Activated CD8-positive, alpha-beta memory T cell treated with anti-CD3 and anti-CD28 coated beads, Interleukin-2, amount 50 U/mL, for 1 hour (primary cell): ENCODE measurements at regions not wholly inside any gene's neighbourhood (a gene's known extent, or its start where the extent isn't known, plus 50 kb on each side); places are given as distances from the start of the nearest gene placed in this dataset.
"Not testable (repeated sequence)": the region's sequence is repeated elsewhere in the genome, so short reads cannot be mapped to it uniquely, and the experiment has no call there.

Experiments used
- DNase-seq: peaks from one replicate; pipeline ENCODE4 v3.0.0-alpha.2; 2020; ENCODE audit errors: extremely low read depth

- no peak for DNase-seq
Observed at GRCh38 chr22:25487508-25487907, 77.0 kb upstream of the GRK3 start.

DNA sequence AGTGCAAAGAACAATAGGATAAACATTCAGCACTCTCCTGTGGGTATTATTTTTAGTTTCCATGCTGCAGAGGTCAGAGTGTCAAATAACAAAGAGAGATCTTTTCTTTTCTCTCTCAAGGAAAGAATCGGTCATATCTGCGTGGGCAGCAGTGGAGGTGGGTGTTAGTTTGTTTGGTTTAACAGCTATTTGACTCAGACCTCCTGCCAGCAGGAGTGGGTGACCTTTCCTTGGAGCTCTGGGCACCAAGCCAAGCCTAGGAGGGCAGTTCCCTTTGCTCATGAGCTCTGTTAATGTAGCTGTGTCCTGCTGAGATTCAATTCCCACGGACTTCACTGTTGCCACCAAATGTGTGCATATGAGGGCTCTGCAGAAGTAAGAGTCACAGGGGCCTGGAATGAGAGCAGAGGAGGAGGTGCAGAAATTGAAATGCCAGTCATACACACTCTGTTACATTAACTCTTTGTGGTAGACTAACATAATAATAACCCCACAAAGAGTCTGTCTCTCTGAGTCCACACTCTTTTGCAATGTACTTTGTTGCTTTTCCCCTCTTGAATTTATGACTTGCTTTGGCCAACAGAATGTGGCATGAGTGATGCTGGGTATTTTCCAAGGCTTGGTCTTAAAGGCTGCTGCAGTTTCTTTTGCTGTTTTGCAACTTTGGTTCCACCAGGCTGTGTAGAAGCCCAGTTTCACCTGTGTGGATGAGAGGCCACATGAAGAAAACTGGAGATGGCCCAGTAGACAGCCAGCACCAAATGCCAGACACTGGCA is 76.0 kb upstream of the GRK3 start:
- no peak for DNase-seq

DNA sequence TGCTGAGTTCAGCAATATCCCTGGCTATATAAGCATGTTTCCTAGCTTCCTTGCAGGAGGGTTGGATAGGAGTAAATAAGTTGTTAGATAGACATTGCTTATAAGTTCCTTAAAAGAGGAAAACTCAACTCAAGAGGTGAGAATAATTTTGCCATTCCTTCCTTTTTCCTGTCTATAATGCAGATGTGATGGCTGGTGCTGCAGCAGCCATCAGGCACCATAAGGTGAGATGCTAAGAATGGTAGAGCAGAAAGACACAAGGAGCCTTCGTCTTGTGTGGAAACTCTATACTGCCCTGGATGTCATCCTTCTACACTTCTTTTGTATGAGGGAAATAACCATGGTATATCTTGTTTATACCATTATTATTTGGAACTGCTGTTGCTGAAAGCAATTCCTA is 74.5 kb upstream of the GRK3 start:
- DNase-seq, result no peak

DNA sequence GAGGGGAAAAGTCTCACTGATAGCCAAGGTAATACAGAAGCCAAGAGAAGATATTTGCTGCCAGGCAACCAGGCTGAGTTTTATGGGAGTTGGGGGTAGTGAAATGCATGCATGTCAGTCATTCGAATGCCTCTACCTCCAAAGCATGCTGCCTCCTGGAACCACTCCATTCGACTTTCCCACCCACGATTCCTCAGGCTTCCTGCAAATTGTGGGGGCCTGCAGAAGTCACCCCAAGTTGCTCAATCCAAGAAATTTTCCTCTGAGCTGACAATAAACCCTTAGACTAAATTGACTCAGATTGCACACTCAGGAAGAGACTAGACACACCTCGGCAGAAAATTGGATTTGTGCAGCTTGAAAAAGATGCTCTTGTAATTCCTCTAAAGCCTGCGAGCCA is 73.6 kb upstream of the GRK3 start:
- no peak for DNase-seq

GRCh38 chr22:25492162-25492561 is 72.3 kb upstream of the GRK3 start:
- DNase-seq, result no peak

DNA sequence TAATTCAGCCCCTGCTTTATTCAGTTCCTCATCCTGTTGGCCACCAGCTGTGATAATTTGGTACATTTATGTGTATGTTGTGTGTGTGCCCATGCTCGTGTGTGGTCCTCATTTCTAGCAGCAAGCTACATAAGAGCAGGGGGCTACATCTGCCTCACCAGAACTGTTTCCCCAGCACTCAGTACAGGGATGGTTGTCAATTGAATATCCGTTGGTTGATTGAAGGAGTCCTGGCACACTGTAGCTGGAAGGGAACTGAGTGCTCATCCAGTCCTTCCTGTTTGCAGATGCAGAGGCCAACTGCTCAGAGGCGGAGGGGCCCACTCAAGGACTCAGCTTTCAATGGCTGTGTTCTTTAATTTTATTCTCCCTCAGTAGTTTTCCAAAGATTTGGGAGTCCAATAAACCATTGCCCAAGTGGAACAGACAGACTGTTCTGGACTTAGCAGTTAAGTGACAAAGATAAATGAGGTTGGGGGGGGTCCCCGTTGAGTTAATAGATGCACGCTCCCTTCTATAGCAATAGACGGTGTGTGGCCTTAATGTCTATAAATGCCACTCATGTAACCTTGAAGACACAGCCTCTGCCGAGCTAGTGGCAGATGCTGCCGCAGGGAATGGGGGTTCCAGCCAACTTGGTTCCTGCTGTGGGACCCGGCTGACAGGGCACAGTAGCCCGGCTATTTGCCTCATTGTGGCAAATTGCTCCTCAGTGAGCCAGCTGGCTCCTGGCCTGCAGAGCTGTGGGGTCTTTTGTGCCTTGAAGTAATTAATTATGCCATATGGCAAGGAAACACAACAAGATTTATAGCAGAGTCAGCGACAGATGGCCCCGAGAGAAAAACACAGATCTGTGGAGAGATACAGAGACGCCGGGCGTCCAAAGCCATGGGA is 71.4 kb upstream of the GRK3 start:
- no peak for DNase-seq

- DNase-seq, result no peak
Observed at GRCh38 chr22:25493794-25494193, 70.7 kb upstream of the GRK3 start.

DNA sequence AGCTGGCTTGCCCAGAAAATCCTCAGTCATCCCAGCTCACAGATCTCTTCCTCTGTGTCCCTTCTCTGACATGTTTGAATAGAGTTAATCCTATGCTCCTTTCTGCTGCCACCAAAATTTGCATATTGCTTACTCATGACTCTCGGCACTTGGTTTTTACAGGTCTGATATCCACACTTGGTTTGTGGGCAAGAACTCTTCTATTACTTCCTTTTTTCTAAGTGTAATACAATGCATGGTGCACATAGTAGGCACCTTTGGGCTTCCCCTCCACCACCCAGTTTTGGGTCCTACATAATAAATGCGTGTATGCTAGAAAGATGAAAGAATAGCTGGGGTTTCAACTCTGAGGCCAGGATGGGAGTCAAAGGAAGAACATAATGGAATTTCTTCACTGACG is 69.7 kb upstream of the GRK3 start:
- no peak for DNase-seq

DNA sequence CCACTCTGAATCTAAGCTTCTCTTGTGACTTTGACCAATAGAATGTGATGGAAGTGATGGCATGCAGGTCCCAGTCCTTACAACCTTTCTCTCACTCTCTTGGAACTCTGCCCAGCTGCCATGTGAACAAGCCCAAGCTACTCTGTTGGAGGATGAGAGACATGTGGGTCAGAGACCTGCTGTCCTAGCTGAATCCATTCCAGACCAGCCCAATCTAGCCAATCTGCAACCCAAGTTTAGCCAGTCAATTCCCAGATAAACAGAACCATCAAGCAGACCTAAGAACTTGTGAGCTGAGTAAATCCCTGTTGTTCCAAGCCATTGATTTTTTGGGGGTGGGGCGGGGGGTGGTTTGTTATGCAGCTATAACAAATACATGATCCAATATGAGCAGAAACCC is 69.2 kb upstream of the GRK3 start:
- DNase-seq, result no peak

- no peak for DNase-seq
Observed at GRCh38 chr22:25496396-25497064, 67.9 kb upstream of the GRK3 start.

- no peak for DNase-seq
Observed at GRCh38 chr22:25497181-25497641, 67.3 kb upstream of the GRK3 start.

- no peak for DNase-seq
Observed at GRCh38 chr22:25497716-25498115, 66.8 kb upstream of the GRK3 start.

DNA sequence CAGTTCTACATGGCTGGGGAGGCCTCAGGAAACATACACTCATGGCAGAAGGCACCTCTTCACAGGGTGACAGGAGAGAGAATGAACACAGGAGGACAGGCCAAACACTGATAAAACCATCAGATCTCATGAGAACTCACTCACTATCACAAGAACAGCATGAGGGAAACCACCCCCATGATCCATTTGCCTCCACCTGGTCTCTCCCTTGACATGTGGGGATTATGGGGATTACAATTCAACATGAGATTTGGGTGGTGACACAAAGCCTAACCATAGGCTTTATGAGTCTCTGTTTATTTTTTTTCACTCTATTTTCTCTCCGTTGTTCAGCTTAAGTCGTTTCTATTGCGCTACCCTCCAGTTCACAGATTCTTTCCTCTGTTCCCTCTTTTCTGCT is 63.8 kb upstream of the GRK3 start:
- DNase-seq, result not testable (repeated sequence)

DNA sequence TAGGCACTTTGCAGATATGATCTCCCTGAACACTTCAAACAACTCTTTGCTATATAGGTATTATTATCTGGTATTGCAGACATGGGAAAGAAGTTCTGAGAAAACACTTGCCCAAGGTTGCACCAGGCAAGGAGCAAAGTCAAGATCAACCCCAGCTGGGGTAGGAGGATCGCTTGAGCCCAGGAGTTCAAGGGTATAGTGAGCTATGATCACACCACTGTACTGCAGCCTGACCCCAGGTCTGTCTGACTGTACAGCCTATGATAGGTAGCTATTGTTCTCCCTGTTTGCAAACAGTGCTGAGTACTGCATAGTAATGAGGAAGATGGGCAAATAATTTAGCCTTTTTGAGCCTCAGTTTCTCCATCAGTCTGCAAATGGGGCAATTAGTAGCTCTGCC is 60.5 kb upstream of the GRK3 start:
- not testable (repeated sequence) for DNase-seq

GRCh38 chr22:25508161-25508560 is 56.3 kb upstream of the GRK3 start:
- no peak for DNase-seq

DNA sequence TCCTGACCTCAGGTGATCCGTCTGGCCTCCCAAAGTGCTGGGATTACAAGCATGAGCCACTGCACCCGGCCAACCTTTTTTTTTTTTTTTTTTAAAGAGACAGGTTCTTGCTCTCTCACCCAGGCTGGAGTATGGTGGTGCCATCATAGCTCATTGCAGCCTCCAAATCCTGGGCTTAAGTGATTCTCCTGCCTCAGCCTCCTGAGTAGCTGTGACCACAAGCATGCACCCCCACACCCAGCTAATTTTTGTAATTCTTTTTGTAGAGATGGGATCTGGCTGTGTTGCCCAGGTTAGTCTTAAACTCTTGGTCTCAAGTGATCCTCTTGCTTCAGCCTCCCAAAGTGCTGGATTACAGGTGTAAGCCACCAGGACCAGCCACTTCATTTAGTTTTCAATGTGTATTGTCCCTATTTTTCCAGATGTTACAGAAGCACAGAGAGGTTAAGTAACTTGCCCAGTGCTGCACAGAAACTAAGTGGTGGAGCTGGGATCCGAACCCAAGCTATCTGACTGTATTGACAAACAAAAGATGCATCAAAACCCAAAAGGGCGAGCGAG is 55.6 kb upstream of the GRK3 start:
- no peak for DNase-seq

DNA sequence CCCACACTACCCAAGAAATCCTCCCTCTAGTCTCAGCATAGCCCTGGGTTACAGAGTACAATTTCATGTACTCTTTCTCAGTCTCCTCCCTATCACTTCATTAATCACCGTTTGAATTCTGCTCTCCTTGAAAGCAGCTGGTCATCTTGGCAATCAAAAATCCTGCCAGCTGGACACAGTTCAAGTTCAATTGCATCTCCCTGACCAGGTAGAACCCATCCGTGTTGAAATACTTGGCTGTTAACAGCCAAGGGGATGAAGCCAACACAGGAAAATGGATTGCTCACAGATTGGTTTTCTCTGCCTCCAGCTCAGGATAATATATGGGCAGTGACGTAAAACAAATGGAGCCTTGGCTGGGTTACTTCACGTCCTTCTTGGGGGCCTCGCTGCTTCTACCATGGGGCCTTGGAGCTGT is 55.1 kb upstream of the GRK3 start:
- no peak for DNase-seq

DNA sequence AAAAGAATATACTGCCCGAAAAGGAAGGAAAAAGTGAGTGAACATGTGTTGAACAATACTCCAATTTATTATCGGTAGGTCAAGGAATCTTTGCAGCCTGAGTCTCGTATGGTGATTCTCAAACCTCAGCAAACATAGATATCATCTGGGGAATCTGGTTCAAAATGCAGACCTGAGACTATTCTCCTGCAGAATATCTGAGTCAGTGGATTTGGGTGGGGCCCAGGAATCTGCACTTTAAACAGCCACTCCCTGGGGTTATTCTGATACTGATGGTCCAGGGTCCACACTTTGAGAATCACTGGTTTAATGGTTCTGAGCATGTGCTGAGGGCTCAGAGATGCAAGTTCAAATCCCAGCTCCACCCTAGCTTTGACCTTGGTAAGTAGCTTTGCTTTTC is 53.6 kb upstream of the GRK3 start:
- no peak for DNase-seq

GRCh38 chr22:25511725-25512124 is 52.8 kb upstream of the GRK3 start:
- no peak for DNase-seq

GRCh38 chr22:25514436-25515180 is 49.9 kb upstream of the GRK3 start:
- no peak for DNase-seq
